GM23248 (cell line): ENCODE measurements at regions not wholly inside any gene's neighbourhood (a gene's known extent, or its start where the extent isn't known, plus 50 kb on each side); places are given as distances from the start of the nearest gene placed in this dataset.
"Not testable (repeated sequence)": the region's sequence is repeated elsewhere in the genome, so short reads cannot be mapped to it uniquely, and the experiment has no call there.

Experiments
- EZH2 ChIP-seq: fragments of 200-600 bp; sonication (generic); IDR thresholded peaks from 2 replicates; pipeline ENCODE4 v1.6.1; 2018; ENCODE audit warnings: antibody characterized with exemption, mild to moderate bottlenecking; ENCODE audit not compliant: insufficient read depth, poor library complexity, severe bottlenecking
- EZH2phosphoT487 ChIP-seq: fragments of 200-600 bp; sonication (generic); IDR thresholded peaks from 2 replicates; pipeline ENCODE4 v1.6.1; 2018; ENCODE audit warnings: antibody characterized with exemption, moderate library complexity, mild to moderate bottlenecking, low read depth; ENCODE audit not compliant: insufficient read depth

DNA sequence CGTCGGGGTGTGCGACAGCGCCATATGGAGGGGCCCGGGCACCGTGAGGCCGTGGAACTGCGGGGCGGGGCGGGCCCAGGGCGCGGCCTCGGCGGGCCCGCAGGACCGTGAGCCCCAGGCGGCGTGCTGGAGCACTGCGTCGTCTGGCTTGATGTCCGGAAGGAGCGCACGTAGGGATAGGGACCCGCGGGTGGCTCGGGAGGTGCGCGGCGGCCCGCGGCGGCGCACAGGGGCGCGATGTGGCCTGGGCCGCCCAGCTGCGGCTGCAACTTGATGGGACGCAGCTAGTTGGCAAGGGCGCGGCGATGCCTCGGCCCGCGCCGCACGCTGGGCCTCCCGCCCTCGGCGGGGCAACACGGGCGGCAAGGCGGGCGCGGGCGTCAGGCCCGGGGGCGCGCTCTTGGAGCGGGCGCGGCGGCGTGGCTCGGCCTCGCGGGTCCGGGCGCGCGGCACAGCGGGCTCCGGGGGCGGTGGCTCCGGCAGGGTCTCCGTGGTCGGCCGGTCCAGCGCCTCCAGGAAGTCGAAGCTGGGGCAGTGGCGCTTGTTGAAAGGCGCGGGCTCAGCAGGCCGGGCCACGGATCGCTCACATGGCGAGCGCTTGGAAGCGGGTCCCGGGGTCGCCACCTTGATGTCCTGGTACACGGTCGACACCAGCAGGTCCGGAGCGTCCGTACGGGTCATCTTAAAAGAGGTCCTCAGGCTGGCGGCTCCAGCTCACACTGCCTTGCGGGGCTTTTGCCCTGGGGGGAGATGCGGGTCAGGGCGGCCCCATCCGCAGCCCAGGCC is 302.0 kb downstream of the CCDC74A start:
- TF ChIP-seq EZH2, EZH2phosphoT487: not testable (repeated sequence)
